ENCODE measurements at regions not wholly inside any gene's neighbourhood (a gene's known extent, or its start where the extent isn't known, plus 50 kb on each side); places are given as distances from the start of the nearest gene placed in this dataset.

- FAIRE-seq (no peak), DNase-seq (ENCODE audit: low read depth) (no peak)
- Histone ChIP-seq H3K4me3 (ENCODE audit: low read depth, low read length) (no peak overlapping the region), H3K27me3 (ENCODE audit: control insufficient read depth, insufficient read depth, low read length) (no peaks in the 10 kb centered on the region), H3K36me3 (ENCODE audit: control insufficient read depth, insufficient read depth, low read length) (no peaks in the 10 kb centered on the region)
- no peak for TF ChIP-seq CTCF (IDR thresholded peaks at IDR 0.05; ENCODE audit: insufficient read depth, low read length, severe bottlenecking)
Observed at GRCh38 chr3:145842294-145842902, 318.6 kb downstream of the PLOD2 start.

DNA sequence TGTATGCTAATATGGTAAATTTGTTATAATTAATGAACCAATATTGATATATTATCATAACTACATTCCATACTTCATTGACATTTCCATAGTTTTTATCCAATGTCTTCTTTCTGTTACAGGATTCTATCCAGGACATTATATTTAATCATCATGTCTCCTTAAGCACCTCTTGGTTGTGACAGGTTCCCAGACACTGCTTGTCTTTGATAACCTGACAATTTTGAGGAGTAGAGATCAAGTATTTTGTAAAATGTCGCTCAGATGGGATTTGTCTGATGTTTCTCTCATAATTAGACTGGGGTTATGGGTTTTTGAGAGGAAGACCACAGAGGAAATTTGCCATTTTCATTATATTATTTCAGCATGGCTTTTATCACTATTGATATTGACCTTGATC is 317.4 kb downstream of the PLOD2 start:
- TF ChIP-seq CTCF (IDR thresholded peaks at IDR 0.05; ENCODE audit: insufficient read depth, low read length, severe bottlenecking) = no peak
- H3K4me3 ChIP-seq (ENCODE audit: low read depth, low read length) = no peak overlapping the region

GRCh38 chr3:145849115-145849514 is 311.9 kb downstream of the PLOD2 start:
- Histone ChIP-seq H3K4me3 (ENCODE audit: low read depth, low read length) (no peak overlapping the region), H3K27me3 (ENCODE audit: control insufficient read depth, insufficient read depth, low read length) (no peaks in the 10 kb centered on the region), H3K36me3 (ENCODE audit: control insufficient read depth, insufficient read depth, low read length) (no peaks in the 10 kb centered on the region)
- no peak for FAIRE-seq
- no peak for DNase-seq (ENCODE audit: low read depth)
- no peak for TF ChIP-seq CTCF (IDR thresholded peaks at IDR 0.05; ENCODE audit: insufficient read depth, low read length, severe bottlenecking)

More for the DNA sequence above, 317.4 kb downstream of the PLOD2 start:
- FAIRE-seq (no peak), DNase-seq (ENCODE audit: low read depth) (no peak)
- H3K36me3 ChIP-seq (ENCODE audit: control insufficient read depth, insufficient read depth, low read length) = no peaks in the 10 kb centered on the region
- H3K27me3 ChIP-seq (ENCODE audit: control insufficient read depth, insufficient read depth, low read length) = no peaks in the 10 kb centered on the region

DNA sequence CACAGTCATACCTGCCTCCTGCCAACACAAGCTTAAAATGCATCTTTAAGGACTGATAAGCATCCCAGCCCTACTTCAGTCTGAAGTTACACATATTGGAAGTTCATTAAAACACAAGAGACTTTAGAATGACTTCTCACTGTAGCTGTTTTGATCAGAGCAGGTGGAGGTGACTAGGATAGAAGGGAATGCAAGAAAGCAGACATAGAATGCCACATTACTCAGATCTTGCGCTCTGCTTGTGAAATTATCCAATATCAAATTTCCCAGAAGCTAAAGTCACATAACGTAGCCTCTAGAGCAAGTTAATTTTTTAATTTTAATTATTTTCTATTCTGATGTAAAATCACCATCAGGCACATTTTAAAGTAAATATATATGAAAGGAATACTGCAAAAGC is 306.5 kb downstream of the PLOD2 start:
- DNase-seq (ENCODE audit: low read depth) = peak; percentile 64
- Histone ChIP-seq H3K36me3 (ENCODE audit: control insufficient read depth, insufficient read depth, low read length) (no peaks in the 10 kb centered on the region), H3K27me3 (ENCODE audit: control insufficient read depth, insufficient read depth, low read length) (no peaks in the 10 kb centered on the region), H3K4me3 (ENCODE audit: low read depth, low read length) (no peak overlapping the region)
- TF ChIP-seq CTCF (IDR thresholded peaks at IDR 0.05; ENCODE audit: insufficient read depth, low read length, severe bottlenecking) = no peak
- no peak for FAIRE-seq

DNA sequence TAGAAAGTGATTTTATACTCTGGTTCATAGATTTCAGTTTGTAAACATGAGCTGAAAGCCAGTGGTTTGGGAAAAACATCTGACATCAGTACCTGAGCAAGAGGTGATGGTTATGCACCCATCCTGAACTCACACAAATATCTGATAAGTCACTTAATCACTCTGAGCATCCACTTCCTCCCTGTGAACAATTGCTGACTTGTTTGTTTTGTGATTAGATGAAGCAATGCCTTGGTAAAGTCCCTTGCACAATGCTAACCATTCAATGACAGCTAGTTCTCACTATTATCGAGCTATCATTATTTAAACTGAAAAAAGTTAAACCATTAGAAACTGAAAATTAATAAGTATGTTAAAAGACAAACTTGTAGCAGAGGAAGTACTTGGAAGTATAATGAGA is 303.0 kb downstream of the PLOD2 start:
- no peak for TF ChIP-seq CTCF (IDR thresholded peaks at IDR 0.05; ENCODE audit: insufficient read depth, low read length, severe bottlenecking)
- no peak overlapping the region for H3K4me3 ChIP-seq (ENCODE audit: low read depth, low read length)
- FAIRE-seq (no peak), DNase-seq (ENCODE audit: low read depth) (peak; percentile 77)
- no peaks in the 10 kb centered on the region for H3K36me3 ChIP-seq (ENCODE audit: control insufficient read depth, insufficient read depth, low read length)
- H3K27me3 ChIP-seq (ENCODE audit: control insufficient read depth, insufficient read depth, low read length) = no peaks in the 10 kb centered on the region

- DNase-seq (ENCODE audit: low read depth) (no peak), FAIRE-seq (no peak)
- no peak for TF ChIP-seq CTCF (IDR thresholded peaks at IDR 0.05; ENCODE audit: insufficient read depth, low read length, severe bottlenecking)
- Histone ChIP-seq H3K4me3 (ENCODE audit: low read depth, low read length) (no peak overlapping the region), H3K27me3 (ENCODE audit: control insufficient read depth, insufficient read depth, low read length) (no peaks in the 10 kb centered on the region), H3K36me3 (ENCODE audit: control insufficient read depth, insufficient read depth, low read length) (no peaks in the 10 kb centered on the region)
Observed at GRCh38 chr3:145864336-145864735, 296.6 kb downstream of the PLOD2 start.
